Fibroblast of lung (primary cell): ENCODE measurements at regions not wholly inside any gene's neighbourhood (a gene's known extent, or its start where the extent isn't known, plus 50 kb on each side); places are given as distances from the start of the nearest gene placed in this dataset.

ENCODE experiments used
- DNase-seq, 2 donors: peaks; one replicate each; pipeline versions ENCODE4 v3.0.0 to v3.0.0-alpha.2; 2010; ENCODE audit warnings: low read depth in 2 of 2
- H2AFZ ChIP-seq: 2 replicates; pipeline ENCODE4 v1.5.1; 2012; ENCODE audit warnings: low read length, control low read depth, inconsistent platforms
- H3K27ac ChIP-seq: 2 replicates; pipeline ENCODE4 v1.5.1; 2011; ENCODE audit warnings: low read length, control low read depth; ENCODE audit not compliant: insufficient read depth
- H3K27me3 ChIP-seq: 2 replicates; pipeline ENCODE4 v1.5.1; 2011; ENCODE audit warnings: mild to moderate bottlenecking, low read length; ENCODE audit not compliant: control insufficient read depth, insufficient read depth
- H3K36me3 ChIP-seq: 2 replicates; pipeline ENCODE4 v1.5.1; 2011; ENCODE audit warnings: low read length; ENCODE audit not compliant: control insufficient read depth, insufficient read depth
- H3K4me1 ChIP-seq: 2 replicates; pipeline ENCODE4 v1.5.1; 2011; ENCODE audit warnings: low read length; ENCODE audit not compliant: control insufficient read depth, insufficient read depth; ENCODE audit errors: extremely low read depth
- H3K4me2 ChIP-seq: 2 replicates; pipeline ENCODE4 v1.5.1; 2011; ENCODE audit warnings: low read length, control low read depth; ENCODE audit not compliant: insufficient read depth; ENCODE audit errors: extremely low read depth
- H3K4me3 ChIP-seq, 4 experiments: fragments of 200-600 bp in 1 of 4; sonication (generic) in 1 of 4; replicated peaks in 1 of 4; 2 replicates each; pipeline ENCODE4 v1.5.1; 2011 to 2016; ENCODE audit warnings: low read length in 4 of 4, low read depth in 3 of 4, mild to moderate bottlenecking in 3 of 4, control low read depth in 2 of 4, inconsistent platforms in 1 of 4, mixed read lengths in 1 of 4; ENCODE audit not compliant: insufficient read depth in 1 of 4; ENCODE audit errors: control extremely low read depth in 1 of 4
- H3K79me2 ChIP-seq: 2 replicates; pipeline ENCODE4 v1.5.1; 2012; ENCODE audit warnings: mild to moderate bottlenecking, low read length, inconsistent platforms; ENCODE audit not compliant: control insufficient read depth, insufficient read depth
- H3K9ac ChIP-seq: 2 replicates; pipeline ENCODE4 v1.5.1; 2011; ENCODE audit warnings: mild to moderate bottlenecking, low read length, control low read depth; ENCODE audit not compliant: insufficient read depth
- H3K9me3 ChIP-seq: 2 replicates; pipeline ENCODE4 v1.5.1; 2012; ENCODE audit warnings: low read depth, low read length; ENCODE audit not compliant: control insufficient read depth, insufficient read depth
- H4K20me1 ChIP-seq: 2 replicates; pipeline ENCODE4 v1.5.1; 2011; ENCODE audit warnings: low read length; ENCODE audit not compliant: control insufficient read depth, insufficient read depth; ENCODE audit errors: extremely low read depth
- CTCF ChIP-seq, 2 donors: IDR thresholded peaks in 1 of 2; conservative IDR thresholded peaks in 1 of 2; 1 replicate in 1 of 2; 2 replicates in 1 of 2; pipeline ENCODE4 v1.5.1; 2011 to 2012; ENCODE audit warnings: low read length in 2 of 2, control low read depth in 1 of 2, inconsistent platforms in 1 of 2, low read depth in 1 of 2, mild to moderate bottlenecking in 1 of 2
- EZH2 ChIP-seq: IDR thresholded peaks from 2 replicates; pipeline ENCODE4 v1.5.1; 2012; ENCODE audit warnings: low read length, control low read depth, mild to moderate bottlenecking; ENCODE audit errors: missing control alignments

- no peaks in the 10 kb centered on the region for H3K4me1 ChIP-seq
- H3K79me2 ChIP-seq, result no peaks in the 10 kb centered on the region
- no peaks in the 10 kb centered on the region for H4K20me1 ChIP-seq
- H3K27me3 ChIP-seq, result no peaks in the 10 kb centered on the region
- no peak overlapping the region for H3K27ac ChIP-seq
- DNase-seq, result peak in 1 of 2 donors; percentile 40
- no peak overlapping the region for H3K9ac ChIP-seq
- no peaks in the 10 kb centered on the region for H3K9me3 ChIP-seq
- no peak for TF ChIP-seq EZH2
- no peak for TF ChIP-seq CTCF (conservative IDR thresholded peaks at IDR 0.05 in 1 of 2, IDR thresholded peaks at IDR 0.05 in 1 of 2; ENCODE audit: low read depth in 1 of 2, low read length in 2 of 2)
- H2AFZ ChIP-seq, result no peak overlapping the region
- H3K4me3 ChIP-seq, result no peak overlapping the region
- no peaks in the 10 kb centered on the region for H3K36me3 ChIP-seq
- no peak overlapping the region for H3K4me2 ChIP-seq
These were observed 115.6 kb upstream of the AGTR1 start for GRCh38 chr3:148582126-148582525.

DNA sequence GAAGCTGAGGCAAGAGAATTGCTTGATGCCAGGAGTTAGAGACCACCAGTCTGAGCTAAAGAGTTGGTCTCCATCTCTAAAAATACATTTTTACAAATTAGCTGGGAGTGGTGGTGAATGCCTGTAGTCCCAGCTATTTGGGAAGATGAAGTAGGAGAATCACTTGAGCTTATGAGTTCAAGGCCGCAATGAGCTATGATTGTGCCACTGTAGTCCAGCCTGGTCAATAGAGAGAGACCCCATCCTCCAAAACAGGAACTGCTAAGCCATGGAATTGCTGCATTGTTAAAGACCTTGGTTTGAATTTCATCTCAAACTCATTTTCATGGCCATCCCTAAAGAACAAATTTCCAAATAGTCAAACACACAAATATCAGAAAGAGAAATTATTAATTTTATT is 113.9 kb upstream of the AGTR1 start:
- Histone ChIP-seq H3K9ac (no peak overlapping the region), H3K9me3 (no peaks in the 10 kb centered on the region), H3K4me2 (no peak overlapping the region), H3K36me3 (no peaks in the 10 kb centered on the region), H3K27ac (no peak overlapping the region), H3K4me3 (no peak overlapping the region), H3K4me1 (no peaks in the 10 kb centered on the region), H2AFZ (no peak overlapping the region), H3K79me2 (no peaks in the 10 kb centered on the region), H3K27me3 (no peaks in the 10 kb centered on the region), H4K20me1 (no peaks in the 10 kb centered on the region)
- TF ChIP-seq EZH2 (no peak), CTCF (conservative IDR thresholded peaks at IDR 0.05 in 1 of 2, IDR thresholded peaks at IDR 0.05 in 1 of 2; ENCODE audit: low read depth in 1 of 2, low read length in 2 of 2) (no peak)
- no peak for DNase-seq

DNA sequence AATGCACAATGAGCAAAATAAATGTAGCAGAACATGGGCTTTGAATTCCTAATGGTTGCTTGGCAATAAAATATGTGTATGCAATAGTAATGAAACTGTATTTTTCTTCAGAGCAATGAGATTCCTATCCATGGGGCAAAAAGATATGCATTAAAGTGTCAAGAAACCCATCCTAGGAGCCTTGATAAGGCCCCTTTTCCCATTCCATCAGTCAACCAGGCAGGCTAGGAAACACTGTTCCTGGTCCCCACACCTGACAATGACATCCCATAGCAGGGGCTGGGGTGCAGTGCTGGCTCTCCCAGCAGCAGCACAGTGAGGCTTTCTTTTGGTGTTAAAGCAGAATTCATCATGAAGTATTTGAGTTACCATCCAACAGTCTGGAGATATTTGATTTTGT is 113.3 kb upstream of the AGTR1 start:
- Histone ChIP-seq H3K4me1 (no peaks in the 10 kb centered on the region), H3K27me3 (no peaks in the 10 kb centered on the region), H3K9me3 (no peaks in the 10 kb centered on the region), H3K27ac (no peak overlapping the region), H4K20me1 (no peaks in the 10 kb centered on the region), H3K79me2 (no peaks in the 10 kb centered on the region), H3K4me3 (no peak overlapping the region), H3K9ac (no peak overlapping the region), H3K4me2 (no peak overlapping the region), H3K36me3 (no peaks in the 10 kb centered on the region), H2AFZ (no peak overlapping the region)
- no peak for DNase-seq
- no peak for TF ChIP-seq EZH2
- no peak for TF ChIP-seq CTCF (conservative IDR thresholded peaks at IDR 0.05 in 1 of 2, IDR thresholded peaks at IDR 0.05 in 1 of 2; ENCODE audit: low read depth in 1 of 2, low read length in 2 of 2)
